ENCODE measurements at regions not wholly inside any gene's neighbourhood (a gene's known extent, or its start where the extent isn't known, plus 50 kb on each side); places are given as distances from the start of the nearest gene placed in this dataset.

GRCh38 chr1:93769777-93770176, 88.1 kb upstream of the BCAR3 start:
- TF ChIP-seq ARNTL (CRISPR knock-in tag; IDR thresholded peaks at IDR 0.05; ENCODE audit: borderline replicate concordance, low read depth), result no peak
- no peak for TF ChIP-seq CSRNP3 (CRISPR knock-in tag; IDR thresholded peaks at IDR 0.05)
- no peak for ATAC-seq

GRCh38 chr1:93768380-93768863, 86.8 kb upstream of the BCAR3 start:
- no peak; the same call in 2 of the 3 replicates for ATAC-seq
- TF ChIP-seq OSR1 (CRISPR knock-in tag; IDR thresholded peaks at IDR 0.05) (no peak), ZNF565 (CRISPR knock-in tag; conservative IDR thresholded peaks at IDR 0.05; ENCODE audit: low read depth) (no peak)

GRCh38 chr1:93766451-93766850, 84.8 kb upstream of the BCAR3 start:
- no peak for TF ChIP-seq PPARA (CRISPR knock-in tag; IDR thresholded peaks at IDR 0.05; ENCODE audit: borderline replicate concordance)
- TF ChIP-seq ZNF70 (CRISPR knock-in tag; IDR thresholded peaks at IDR 0.05), result no peak
- TF ChIP-seq SNAI2 (CRISPR knock-in tag; IDR thresholded peaks at IDR 0.05), result no peak
- TF ChIP-seq CSRNP3 (CRISPR knock-in tag; IDR thresholded peaks at IDR 0.05), result no peak
- no peak for TF ChIP-seq POU6F1 (CRISPR knock-in tag; IDR thresholded peaks at IDR 0.05; ENCODE audit: borderline replicate concordance, low read depth)
- TF ChIP-seq RARB (CRISPR knock-in tag; IDR thresholded peaks at IDR 0.05), result no peak
- TF ChIP-seq ZC3H10 (CRISPR knock-in tag; IDR thresholded peaks at IDR 0.05), result no peak
- no peak for TF ChIP-seq CREB5 (CRISPR knock-in tag; IDR thresholded peaks at IDR 0.05; ENCODE audit: low read depth)
- TF ChIP-seq CSDC2 (CRISPR knock-in tag; IDR thresholded peaks at IDR 0.05), result no peak
- no peak for TF ChIP-seq ZFP3 (CRISPR knock-in tag; IDR thresholded peaks at IDR 0.05)
- no peak for TF ChIP-seq GLIS3 (CRISPR knock-in tag; IDR thresholded peaks at IDR 0.05)
- no peak for TF ChIP-seq PATZ1 (CRISPR knock-in tag; IDR thresholded peaks at IDR 0.05; ENCODE audit: borderline replicate concordance)
- no peak for TF ChIP-seq TSHZ2 (CRISPR knock-in tag; IDR thresholded peaks at IDR 0.05)
- peak; percentile 72 for ATAC-seq

- ATAC-seq, result no peak
- TF ChIP-seq OSR1 (CRISPR knock-in tag; IDR thresholded peaks at IDR 0.05), result no peak
- no peak for TF ChIP-seq ZFP3 (CRISPR knock-in tag; IDR thresholded peaks at IDR 0.05)
- no peak for TF ChIP-seq PPARA (CRISPR knock-in tag; IDR thresholded peaks at IDR 0.05; ENCODE audit: borderline replicate concordance)
- TF ChIP-seq TSHZ2 (CRISPR knock-in tag; IDR thresholded peaks at IDR 0.05), result no peak
- no peak for TF ChIP-seq POU6F1 (CRISPR knock-in tag; IDR thresholded peaks at IDR 0.05; ENCODE audit: borderline replicate concordance, low read depth)
- TF ChIP-seq TOX (CRISPR knock-in tag; IDR thresholded peaks at IDR 0.05; ENCODE audit: borderline replicate concordance), result no peak
- TF ChIP-seq ZNF8 (CRISPR knock-in tag; IDR thresholded peaks at IDR 0.05), result no peak
- TF ChIP-seq ZNF70 (CRISPR knock-in tag; IDR thresholded peaks at IDR 0.05), result no peak
- TF ChIP-seq ZFP30 (CRISPR knock-in tag; IDR thresholded peaks at IDR 0.05), result no peak
- TF ChIP-seq GLIS3 (CRISPR knock-in tag; IDR thresholded peaks at IDR 0.05), result no peak
- no peak for TF ChIP-seq ESRRG (CRISPR knock-in tag; IDR thresholded peaks at IDR 0.05)
- TF ChIP-seq BACH2 (CRISPR knock-in tag; IDR thresholded peaks at IDR 0.05; ENCODE audit: borderline replicate concordance), result no peak
- no peak for TF ChIP-seq CSDC2 (CRISPR knock-in tag; IDR thresholded peaks at IDR 0.05)
Measured at GRCh38 chr1:93765099-93765498, 83.5 kb upstream of the BCAR3 start.

All from SK-N-SH treated with all-trans-retinoic acid at 6 μM for 48 hours (cell line).